ENCODE measurements at regions not wholly inside any gene's neighbourhood (a gene's known extent, or its start where the extent isn't known, plus 50 kb on each side); places are given as distances from the start of the nearest gene placed in this dataset.

- H4K8ac ChIP-seq (ENCODE audit: extremely low read depth, insufficient read depth, low read length): no peak overlapping the region
- no peak overlapping the region for H4K5ac ChIP-seq (ENCODE audit: insufficient read length, low read depth, low read length)
- H3K23me2 ChIP-seq (ENCODE audit: low read depth, low read length): no peaks in the 10 kb centered on the region; the same call in 1 of the 2 replicates
- ChIA-PET CTCF (ENCODE audit: partially characterized antibody) (no interaction called here), POLR2A (ENCODE audit: partially characterized antibody) (no interaction called here)
- no peaks in the 10 kb centered on the region for H3K79me2 ChIP-seq (ENCODE audit: control insufficient read depth in 1 of 2, insufficient read depth in 2 of 2, low read length in 2 of 2)
- FAIRE-seq (peak; percentile 82), DNase-seq (ENCODE audit: low read depth in 1 of 2, low spot score in 2 of 2) (no peak)
- no peaks in the 10 kb centered on the region for H3K36me3 ChIP-seq (ENCODE audit: control insufficient read depth in 2 of 4, insufficient read depth in 4 of 4, low read length in 3 of 4)
- H3K4me3 ChIP-seq (ENCODE audit: extremely low read depth in 1 of 4, insufficient read depth in 2 of 4, low read depth in 3 of 4, low read length in 4 of 4): no peak overlapping the region
- H2BK12ac ChIP-seq (ENCODE audit: low read depth, low read length): no peak overlapping the region
- H3K79me1 ChIP-seq (ENCODE audit: low read depth, low read length): no peaks in the 10 kb centered on the region
- no peak overlapping the region for H3K18ac ChIP-seq (ENCODE audit: extremely low read depth, low read length)
- H3K23ac ChIP-seq (ENCODE audit: insufficient read length): no peak overlapping the region
- no peak overlapping the region for H3K14ac ChIP-seq (ENCODE audit: insufficient read length)
- H2BK15ac ChIP-seq (ENCODE audit: low read length): no peak overlapping the region
- no peaks in the 10 kb centered on the region; a peak in 3 of 7 replicates for H3K4me1 ChIP-seq (replicated peaks in 1 of 4; ENCODE audit: control insufficient read depth in 3 of 4, insufficient read depth in 4 of 4, low read length in 3 of 4)
- no peak overlapping the region for H3K27ac ChIP-seq (ENCODE audit: low read depth, low read length)
- no peak overlapping the region for H3K9ac ChIP-seq (replicated peaks in 1 of 4; ENCODE audit: extremely low read depth in 1 of 4, low read depth in 3 of 4, low read length in 3 of 4)
- no peaks in the 10 kb centered on the region for H3K9me3 ChIP-seq (ENCODE audit: insufficient read depth in 2 of 2, low read depth in 1 of 2, low read length in 1 of 2)
- H2AK5ac ChIP-seq (ENCODE audit: low read depth, low read length): no peak overlapping the region
- no peaks in the 10 kb centered on the region for H4K20me1 ChIP-seq (replicated peaks in 1 of 2; ENCODE audit: control insufficient read depth in 1 of 2, insufficient read depth in 2 of 2, low read length in 2 of 2)
- H3K4ac ChIP-seq (replicated peaks; ENCODE audit: insufficient read length, low read depth, low read length): no peak overlapping the region
- no peak overlapping the region for H3K4me2 ChIP-seq (ENCODE audit: insufficient read depth in 1 of 2, low read depth in 2 of 2, low read length in 2 of 2)
- peak overlapping the region; percentile 29; the same call in 1 of the 2 replicates for H2BK20ac ChIP-seq (ENCODE audit: low read length)
- H4K91ac ChIP-seq (replicated peaks; ENCODE audit: insufficient read length, low read length): no peak overlapping the region
- H2BK5ac ChIP-seq (ENCODE audit: low read depth, low read length): peak overlapping the region; percentile 48; the same call in 1 of the 2 replicates
- WGBS, 2 experiments (ENCODE audit: extremely low coverage in 1 of 2, insufficient coverage in 1 of 2, insufficient read length in 1 of 2, insufficient replicate concordance in 2 of 2, low coverage in 1 of 2, low lambda C conversion rate in 2 of 2, missing lambda C conversion rate in 1 of 2): 67% methylated on average over 1 of the region's 1 CpG; no CpG with 5 or more reads in 1 of the 2 experiments
- H2BK120ac ChIP-seq (replicated peaks; ENCODE audit: low read depth, low read length): no peak overlapping the region
- H3K56ac ChIP-seq (replicated peaks; ENCODE audit: insufficient read length, low read depth, low read length): no peak overlapping the region
- TF ChIP-seq CTCF (IDR thresholded peaks at IDR 0.05; ENCODE audit: control extremely low read depth in 1 of 3, insufficient read depth in 1 of 3, low read depth in 1 of 3, low read length in 3 of 3) (no peak), PHF8 (conservative IDR thresholded peaks at IDR 0.05; ENCODE audit: low read depth, low read length) (no peak), MAFK (IDR thresholded peaks at IDR 0.05; ENCODE audit: low read depth, low read length) (no peak), BRCA1 (IDR thresholded peaks at IDR 0.05; ENCODE audit: low read depth, low read length) (no peak), EGR1 (IDR thresholded peaks at IDR 0.05; ENCODE audit: borderline replicate concordance, low read depth, low read length) (no peak)
- H2AFZ ChIP-seq (ENCODE audit: low read length): no peak overlapping the region
- H3K27me3 ChIP-seq (replicated peaks in 1 of 4; ENCODE audit: control insufficient read depth in 3 of 4, extremely low read depth in 1 of 4, insufficient read depth in 3 of 4, low read length in 3 of 4): no peaks in the 10 kb centered on the region
These were observed 207.4 kb upstream of the MAOA start for GRCh38 chrX:43448688-43449087.
